Left lung (tissue), 4 donors: ENCODE measurements at regions not wholly inside any gene's neighbourhood (a gene's known extent, or its start where the extent isn't known, plus 50 kb on each side); places are given as distances from the start of the nearest gene placed in this dataset.

Source experiments
- ATAC-seq: fragments of 200-7000 bp; cut with Tn5 transposase; one replicate; pipeline ENCODE4 v1.9.1; 2020; ENCODE audit warnings: moderate library complexity
- DNase-seq, 4 donors: peaks; one replicate each; pipeline ENCODE4 v3.0.0-alpha.2; 2013 to 2020
- H3K27ac ChIP-seq, 2 donors: fragments of 200-600 bp; sonication (generic) in 1 of 2; one replicate each; pipeline versions ENCODE4 v1.5.0 to v1.8.0; 2020 to 2021
- H3K27me3 ChIP-seq, 2 donors: fragments of 200-600 bp; sonication (generic) in 1 of 2; one replicate each; pipeline versions ENCODE4 v1.5.0 to v1.8.0; 2020 to 2021
- H3K36me3 ChIP-seq, 2 donors: fragments of 200-600 bp; sonication (generic) in 1 of 2; one replicate each; pipeline versions ENCODE4 v1.5.0 to v1.8.0; 2020 to 2021
- H3K4me1 ChIP-seq, 2 donors: fragments of 200-600 bp; one replicate each; pipeline ENCODE4 v1.8.0; 2021
- H3K4me3 ChIP-seq, 2 donors: fragments of 200-600 bp; sonication (generic) in 1 of 2; one replicate each; pipeline versions ENCODE4 v1.5.0 to v1.8.0; 2020 to 2021; ENCODE audit warnings: mild to moderate bottlenecking in 1 of 2
- H3K9me3 ChIP-seq, 2 donors: fragments of 200-600 bp; sonication (generic) in 1 of 2; one replicate each; pipeline versions ENCODE4 v1.5.0 to v1.8.0; 2020 to 2021
- CTCF ChIP-seq, 2 donors: fragments of 200-600 bp; sonication (generic) in 1 of 2; IDR thresholded peaks; one replicate each; pipeline versions ENCODE4 v1.5.0 to v1.8.0; 2021; ENCODE audit warnings: antibody characterized with exemption in 2 of 2
- intact Hi-C, 2 donors: fragments of 100-400 bp; cut with DNase I; formaldehyde crosslinking; loops; one replicate each; pipeline versions ENCODE4 v1.11.2 to v1.14.2; 2022
- donor health status: DM: no; HTN: yes; CAD: no.
- donor health status: DM: no; HTN: no; CAD: no.

GRCh38 chr7:18222636-18223035 lies 195.0 kb upstream of the PRPS1L1 start:
- H3K4me3 ChIP-seq = no peak overlapping the region
- intact Hi-C loops = no loop called here
- H3K4me1 ChIP-seq = peaks cover 16 to 20% of the 10 kb centered on the region in 2 donors
- ATAC-seq = no peak
- H3K27me3 ChIP-seq = no peaks in the 10 kb centered on the region
- no peaks in the 10 kb centered on the region for H3K9me3 ChIP-seq
- no peak for TF ChIP-seq CTCF (IDR thresholded peaks at IDR 0.05)
- no peaks in the 10 kb centered on the region for H3K36me3 ChIP-seq
- peak overlapping the region in 1 of 2 donors; percentile 1 for H3K27ac ChIP-seq
- DNase-seq = no peak

DNA sequence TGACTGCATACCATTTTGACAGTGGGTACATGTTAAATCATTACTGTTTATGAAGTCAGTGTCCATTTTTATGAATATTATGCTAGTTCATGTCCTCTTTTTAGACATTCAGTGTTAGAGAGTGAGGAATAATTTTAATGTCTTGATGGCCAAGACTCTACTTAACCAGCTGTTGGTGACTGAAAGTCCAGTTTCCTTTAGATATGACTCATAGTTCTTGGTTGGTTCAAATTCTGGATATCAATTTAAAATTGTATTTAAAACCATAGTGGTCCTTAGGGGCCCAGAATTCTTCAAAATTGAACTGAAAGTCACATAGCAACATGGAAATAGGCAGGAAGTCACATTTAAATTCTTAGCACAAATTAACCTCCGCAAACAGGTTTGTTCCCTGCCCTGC lies 196.5 kb upstream of the PRPS1L1 start:
- Histone ChIP-seq H3K4me3 (no peak overlapping the region), H3K9me3 (no peaks in the 10 kb centered on the region), H3K4me1 (peaks cover 16 to 20% of the 10 kb centered on the region in 2 donors), H3K27me3 (no peaks in the 10 kb centered on the region), H3K27ac (no peak overlapping the region), H3K36me3 (no peaks in the 10 kb centered on the region)
- TF ChIP-seq CTCF (IDR thresholded peaks at IDR 0.05) = no peak
- DNase-seq (no peak), ATAC-seq (no peak)
- intact Hi-C loops = no loop called here

GRCh38 chr7:18225067-18225466 lies 197.4 kb upstream of the PRPS1L1 start:
- DNase-seq (no peak), ATAC-seq (no peak)
- no peaks in the 10 kb centered on the region for H3K9me3 ChIP-seq
- H3K36me3 ChIP-seq = no peaks in the 10 kb centered on the region
- no peak for TF ChIP-seq CTCF (IDR thresholded peaks at IDR 0.05)
- intact Hi-C loops = no loop called here
- no peak overlapping the region for H3K4me3 ChIP-seq
- H3K4me1 ChIP-seq = peaks cover 16 to 20% of the 10 kb centered on the region in 2 donors
- H3K27ac ChIP-seq = no peak overlapping the region
- H3K27me3 ChIP-seq = no peaks in the 10 kb centered on the region

GRCh38 chr7:18226598-18226997 lies 199.0 kb upstream of the PRPS1L1 start:
- no peak for TF ChIP-seq CTCF (IDR thresholded peaks at IDR 0.05)
- H3K27ac ChIP-seq = no peak overlapping the region
- H3K4me3 ChIP-seq = no peak overlapping the region
- intact Hi-C loops = no loop called here
- DNase-seq (no peak), ATAC-seq (no peak)
- no peaks in the 10 kb centered on the region for H3K27me3 ChIP-seq
- no peaks in the 10 kb centered on the region for H3K36me3 ChIP-seq
- no peaks in the 10 kb centered on the region for H3K9me3 ChIP-seq
- peaks cover 13 to 20% of the 10 kb centered on the region in 2 donors for H3K4me1 ChIP-seq

DNA sequence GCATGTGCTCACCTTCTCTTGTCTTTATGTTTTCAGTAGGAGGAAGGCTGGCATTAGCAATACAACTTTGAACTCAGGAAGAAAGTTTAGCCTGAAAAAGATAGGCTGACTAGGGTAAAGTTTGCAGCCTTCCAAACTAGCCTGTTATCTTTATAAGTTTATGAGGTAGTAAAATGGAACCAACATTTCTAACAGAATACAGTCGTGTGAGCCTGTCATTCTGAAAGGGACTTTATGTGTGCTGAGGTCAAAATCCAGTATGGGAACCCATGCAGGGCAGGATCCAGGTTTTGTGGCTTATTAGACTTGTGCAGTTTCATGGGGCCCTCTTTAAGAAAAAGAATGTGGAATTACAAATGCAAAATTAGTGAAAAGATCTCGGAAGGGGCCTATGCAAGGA lies 201.0 kb upstream of the PRPS1L1 start:
- ATAC-seq = no peak
- Histone ChIP-seq H3K36me3 (no peaks in the 10 kb centered on the region), H3K4me1 (peaks cover 0 to 6% of the 10 kb centered on the region in 2 donors), H3K27ac (no peak overlapping the region), H3K27me3 (no peaks in the 10 kb centered on the region), H3K9me3 (no peaks in the 10 kb centered on the region), H3K4me3 (no peak overlapping the region)
- intact Hi-C loops = no loop called here
- DNase-seq = no peak
- TF ChIP-seq CTCF (IDR thresholded peaks at IDR 0.05) = no peak
